ENCODE measurements at regions not wholly inside any gene's neighbourhood (a gene's known extent, or its start where the extent isn't known, plus 50 kb on each side); places are given as distances from the start of the nearest gene placed in this dataset.

GRCh38 chr5:2176581-2176980, 293.9 kb upstream of the IRX4 start:
- TF ChIP-seq POLR2A (IDR thresholded peaks at IDR 0.05), result no peak
- TF ChIP-seq CTCF (IDR thresholded peaks at IDR 0.05 in 4 of 5, conservative IDR thresholded peaks at IDR 0.05 in 1 of 5), result no peak
